Aorta (tissue), 5 donors: ENCODE measurements at regions not wholly inside any gene's neighbourhood (a gene's known extent, or its start where the extent isn't known, plus 50 kb on each side); places are given as distances from the start of the nearest gene placed in this dataset.

Source experiments
- ATAC-seq: fragments of 200-7000 bp; cut with Tn5 transposase; one replicate; pipeline ENCODE4 v1.9.1; 2022; ENCODE audit warnings: moderate library complexity; ENCODE audit not compliant: low FRiP score
- DNase-seq, 2 donors: peaks; one replicate each; pipeline ENCODE4 v3.0.0-alpha.2; 2020
- H3K27ac ChIP-seq, 2 donors: one replicate each; pipeline ENCODE4 v1.5.1; 2013; ENCODE audit warnings: low read length in 2 of 2, mild to moderate bottlenecking in 2 of 2, moderate library complexity in 2 of 2, control low read depth in 1 of 2, inconsistent platforms in 1 of 2, low read depth in 1 of 2
- H3K27me3 ChIP-seq, 2 donors: one replicate each; pipeline ENCODE4 v1.6.1; 2013; ENCODE audit warnings: control low read depth in 1 of 2, low read length in 1 of 2, mild to moderate bottlenecking in 1 of 2, moderate library complexity in 1 of 2; ENCODE audit not compliant: insufficient read depth in 2 of 2, control insufficient read depth in 1 of 2
- H3K36me3 ChIP-seq, 2 donors: one replicate each; pipeline ENCODE4 v1.6.1; 2013; ENCODE audit warnings: control low read depth in 1 of 2, low read length in 1 of 2, mild to moderate bottlenecking in 1 of 2; ENCODE audit not compliant: insufficient read depth in 2 of 2, control insufficient read depth in 1 of 2
- H3K4me1 ChIP-seq, 2 donors: one replicate each; pipeline ENCODE4 v1.6.1; 2013; ENCODE audit warnings: low read length in 2 of 2, control low read depth in 1 of 2, mild to moderate bottlenecking in 1 of 2, moderate library complexity in 1 of 2; ENCODE audit not compliant: insufficient read depth in 2 of 2, control insufficient read depth in 1 of 2
- H3K4me3 ChIP-seq, 2 donors: one replicate each; pipeline ENCODE4 v1.5.1; 2013; ENCODE audit warnings: low read length in 2 of 2, control low read depth in 1 of 2, mild to moderate bottlenecking in 1 of 2
- H3K9me3 ChIP-seq: one replicate; pipeline ENCODE4 v1.6.1; 2013; ENCODE audit warnings: mild to moderate bottlenecking, low read length; ENCODE audit not compliant: control insufficient read depth
- WGBS, 2 donors: extraction: QIAGEN DNeasy Blood & Tissue Kit; methylation state at CpG; one replicate each; pipeline ENCODE4 v1.1.7; 2013; 5-methylcytosine and 5-hydroxymethylcytosine counted together
- intact Hi-C, 2 donors: fragments of 100-400 bp; cut with DNase I; formaldehyde crosslinking; loops; one replicate each; pipeline versions ENCODE4 v1.14.2 to v1.15.0; 2022
- donor health status: healthy with polysubstance abuse.
- donor health status: Bipolar disorder and iron deficiency.
- donor health status: DM: no; HTN: no; CAD: no.
- donor health status: DM: no; HTN: no; CAD: no.
- donor health status: DM: yes; HTN: yes; CAD: no.

DNA sequence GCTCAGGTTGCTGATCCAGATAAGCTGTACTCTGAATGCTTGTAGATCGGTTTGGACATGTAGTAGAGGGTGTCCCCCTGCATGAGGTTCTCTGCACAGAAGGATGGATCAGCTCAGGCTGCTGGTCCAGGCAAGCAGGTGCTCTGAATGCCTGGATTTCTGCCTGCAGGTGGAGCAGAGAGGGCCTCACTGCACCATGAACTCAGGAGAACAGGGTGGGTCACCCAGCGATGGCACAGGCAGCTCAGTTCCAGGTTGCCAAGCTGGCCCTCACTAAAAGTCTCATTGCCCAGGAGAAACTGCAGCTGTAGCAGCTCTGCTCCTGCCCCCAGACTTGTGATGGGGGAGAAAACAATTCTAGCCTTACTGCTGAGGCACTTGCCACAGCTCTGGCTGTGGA lies 491.8 kb downstream of the XIRP2 start:
- ATAC-seq = no peak
- Histone ChIP-seq H3K36me3 (no peaks in the 10 kb centered on the region), H3K4me3 (no peak overlapping the region), H3K27ac (no peak overlapping the region), H3K9me3 (no peaks in the 10 kb centered on the region), H3K4me1 (no peaks in the 10 kb centered on the region), H3K27me3 (no peaks in the 10 kb centered on the region)
- intact Hi-C loops = no loop called here
- WGBS, 2 donors = 88 to 93% methylated on average over 2 of the region's 2 CpGs
- DNase-seq = peak in 1 of 2 donors; percentile 37

DNA sequence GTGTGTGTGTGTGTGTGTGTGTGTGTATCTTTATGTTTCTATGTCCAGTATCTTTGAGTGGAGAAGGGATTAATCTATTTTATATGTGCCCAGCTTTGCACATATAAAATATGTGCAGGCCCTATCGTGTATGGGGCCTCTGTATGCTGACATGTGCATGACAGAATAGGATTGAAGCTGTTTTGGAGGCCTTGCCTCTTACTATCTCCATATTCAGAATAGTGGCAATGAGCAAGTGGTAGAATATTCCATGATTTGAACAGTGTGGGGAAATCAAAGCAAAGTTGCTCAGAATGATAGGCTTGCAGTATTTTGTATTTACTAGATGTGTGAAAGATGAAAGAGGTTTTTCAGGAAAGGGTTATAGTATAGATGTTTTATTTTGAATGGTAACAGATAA lies 480.8 kb downstream of the XIRP2 start:
- ATAC-seq (no peak), DNase-seq (no peak)
- H3K4me3 ChIP-seq = no peak overlapping the region
- intact Hi-C loops = no loop called here
- no peaks in the 10 kb centered on the region for H3K4me1 ChIP-seq
- no peaks in the 10 kb centered on the region for H3K9me3 ChIP-seq
- H3K27me3 ChIP-seq = no peaks in the 10 kb centered on the region
- H3K36me3 ChIP-seq = no peaks in the 10 kb centered on the region
- 59 to 76% methylated on average over 1 of the region's 1 CpG for WGBS, 2 donors
- no peak overlapping the region for H3K27ac ChIP-seq

DNA sequence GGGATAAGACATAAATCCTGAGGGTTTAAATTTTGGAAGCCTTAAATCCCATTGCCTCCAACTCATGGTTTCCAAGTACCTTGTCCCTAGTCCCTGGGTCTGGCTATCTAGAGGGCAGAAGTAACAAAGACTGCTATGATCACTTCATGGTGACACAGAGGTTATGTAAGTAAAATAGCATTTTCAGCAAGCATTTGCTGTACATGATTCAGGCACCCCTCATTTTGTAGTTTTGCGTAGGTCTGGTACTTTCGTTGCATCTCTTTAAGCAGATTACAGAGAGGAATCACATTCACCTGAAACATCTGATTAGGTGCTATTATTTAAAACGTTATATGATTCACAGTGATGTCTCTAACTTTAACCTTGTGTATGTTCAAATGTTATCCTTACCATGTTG lies 480.1 kb downstream of the XIRP2 start:
- Histone ChIP-seq H3K9me3 (no peaks in the 10 kb centered on the region), H3K4me1 (no peaks in the 10 kb centered on the region), H3K27me3 (no peaks in the 10 kb centered on the region), H3K36me3 (no peaks in the 10 kb centered on the region), H3K4me3 (no peak overlapping the region), H3K27ac (no peak overlapping the region)
- intact Hi-C loops = no loop called here
- WGBS, 2 donors = 94 to 95% methylated on average over 3 of the region's 3 CpGs
- ATAC-seq (no peak), DNase-seq (no peak)

DNA sequence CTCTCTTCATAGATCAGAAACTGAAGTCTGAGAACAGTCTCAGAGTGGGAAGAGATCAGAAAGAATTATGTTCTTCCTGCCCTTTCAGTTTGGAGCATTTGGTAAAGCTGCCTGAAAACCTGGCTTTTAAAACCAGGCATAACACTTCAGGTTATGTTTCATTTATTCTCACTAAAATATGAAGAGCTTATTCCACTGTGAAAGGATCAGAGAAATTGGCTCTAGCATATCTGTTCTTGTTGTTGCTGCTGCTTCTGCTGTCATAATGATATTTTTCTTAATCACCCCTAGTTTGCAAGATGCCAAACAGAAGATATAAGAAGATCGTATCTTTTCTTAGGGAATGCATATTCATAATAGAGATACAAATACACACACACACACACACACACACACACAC lies 476.9 kb downstream of the XIRP2 start:
- intact Hi-C loops = no loop called here
- Histone ChIP-seq H3K27me3 (no peaks in the 10 kb centered on the region), H3K4me3 (no peak overlapping the region), H3K4me1 (no peaks in the 10 kb centered on the region), H3K9me3 (no peaks in the 10 kb centered on the region), H3K36me3 (no peaks in the 10 kb centered on the region), H3K27ac (no peak overlapping the region)
- no peak for DNase-seq
- ATAC-seq = no peak
- 56 to 74% methylated on average over 1 of the region's 1 CpG for WGBS, 2 donors

DNA sequence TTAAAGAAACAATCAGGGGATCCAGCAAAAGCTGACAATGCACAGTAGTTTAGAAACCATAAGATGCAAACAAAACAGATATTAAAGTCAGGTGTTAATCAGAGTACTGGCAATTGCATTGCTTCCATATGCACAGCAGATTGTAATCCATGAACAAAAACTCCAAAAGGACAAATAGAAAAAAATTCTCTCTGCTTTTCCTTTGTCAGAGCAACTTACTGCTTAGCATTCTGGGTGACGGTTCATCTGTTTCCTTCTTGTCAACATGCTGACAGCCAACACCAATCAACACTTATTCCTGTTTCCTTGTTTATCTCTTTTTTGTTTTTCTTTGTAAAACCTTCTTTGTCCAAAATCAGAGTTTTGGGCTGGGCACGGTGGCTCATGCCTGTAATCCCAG lies 473.1 kb downstream of the XIRP2 start:
- intact Hi-C loops = no loop called here
- no peak overlapping the region for H3K27ac ChIP-seq

DNA sequence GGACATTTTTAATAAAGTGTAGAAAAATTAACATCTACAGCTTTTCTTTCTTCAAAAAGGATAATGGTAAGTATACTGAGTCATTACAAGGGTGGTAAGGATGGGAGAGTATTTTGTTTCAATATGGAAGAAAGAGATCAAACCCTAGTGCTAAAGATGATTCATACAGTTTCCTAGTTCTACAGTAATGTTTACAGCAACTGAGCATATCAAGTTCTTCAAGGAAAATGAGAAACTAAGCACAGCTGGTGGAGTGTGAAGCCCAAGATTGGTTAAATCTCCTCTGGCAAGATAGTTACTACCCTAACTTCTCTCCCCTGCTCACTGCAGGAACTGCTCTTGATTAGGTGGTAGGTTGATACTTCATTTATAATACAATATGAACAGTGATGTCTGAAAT lies 467.5 kb downstream of the XIRP2 start:
- ATAC-seq (no peak), DNase-seq (no peak)
- Histone ChIP-seq H3K9me3 (no peaks in the 10 kb centered on the region), H3K27me3 (no peaks in the 10 kb centered on the region), H3K4me3 (no peak overlapping the region), H3K36me3 (no peaks in the 10 kb centered on the region), H3K27ac (no peak overlapping the region), H3K4me1 (no peaks in the 10 kb centered on the region)
- intact Hi-C loops = no loop called here

More for the DNA sequence above, 473.1 kb downstream of the XIRP2 start:
- H3K9me3 ChIP-seq = no peaks in the 10 kb centered on the region
- H3K4me3 ChIP-seq = no peak overlapping the region
- H3K27me3 ChIP-seq = no peaks in the 10 kb centered on the region
- WGBS, 2 donors = 42 to 54% methylated on average over 2 of the region's 2 CpGs
- ATAC-seq = no peak
- no peak for DNase-seq
- no peaks in the 10 kb centered on the region for H3K4me1 ChIP-seq
- no peaks in the 10 kb centered on the region for H3K36me3 ChIP-seq

DNA sequence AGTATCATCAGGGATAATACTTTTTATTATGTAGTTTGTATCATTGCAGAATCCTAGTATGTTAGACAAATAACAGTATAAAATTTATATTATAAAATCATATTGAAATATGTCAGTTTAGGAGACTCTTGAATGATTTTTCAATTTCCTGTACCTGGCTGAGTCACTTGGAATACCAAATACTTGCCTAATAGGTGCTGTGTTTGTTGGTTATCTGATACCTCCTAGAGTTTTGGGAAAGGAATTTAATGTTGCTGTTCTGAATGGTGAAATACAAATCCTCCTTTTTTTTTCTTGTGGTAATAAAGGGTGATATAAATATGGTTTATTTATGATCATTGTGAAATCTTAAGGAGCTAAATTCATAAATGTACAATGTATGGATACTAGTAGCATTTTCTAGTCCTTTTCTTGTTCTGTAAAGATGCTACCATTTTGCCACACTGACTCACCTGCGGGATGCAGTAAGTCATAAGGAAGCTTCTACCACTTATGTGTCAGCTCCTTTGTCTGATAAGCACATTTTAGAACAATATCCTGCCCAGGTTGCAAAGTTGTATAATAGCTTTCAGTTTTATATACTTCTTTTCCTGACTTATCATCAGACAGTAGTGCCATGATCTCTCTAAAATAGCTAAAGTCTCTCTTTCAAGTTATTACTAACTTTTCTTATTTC lies 465.5 kb downstream of the XIRP2 start:
- intact Hi-C loops = no loop called here
- H3K9me3 ChIP-seq = no peaks in the 10 kb centered on the region
- H3K36me3 ChIP-seq = no peaks in the 10 kb centered on the region
- 98 to 100% methylated on average over 1 of the region's 1 CpG for WGBS, 2 donors
- no peak overlapping the region for H3K4me3 ChIP-seq
- H3K4me1 ChIP-seq = no peaks in the 10 kb centered on the region
- DNase-seq (no peak), ATAC-seq (no peak)
- H3K27ac ChIP-seq = no peak overlapping the region
- no peaks in the 10 kb centered on the region for H3K27me3 ChIP-seq

DNA sequence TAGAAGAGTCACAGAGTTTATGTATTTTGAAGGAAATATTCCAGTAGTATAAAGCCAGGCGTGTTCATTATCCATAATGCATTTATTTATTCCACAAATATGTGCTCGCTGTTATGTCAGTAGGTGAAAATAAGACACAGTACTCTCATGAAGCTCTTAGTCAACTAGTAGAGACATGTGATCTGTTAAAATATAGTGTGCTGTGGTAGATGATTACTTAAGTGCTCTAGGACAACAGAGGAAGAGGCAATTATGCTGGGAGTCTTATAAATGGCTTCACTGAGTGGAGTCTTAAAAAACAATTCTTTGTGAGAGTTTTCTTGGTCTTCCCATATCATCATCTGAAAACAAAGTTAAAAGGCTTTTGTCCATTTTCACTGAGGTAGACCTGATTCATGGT lies 457.3 kb downstream of the XIRP2 start:
- DNase-seq (no peak), ATAC-seq (no peak)
- Histone ChIP-seq H3K27ac (no peak overlapping the region), H3K4me3 (no peak overlapping the region), H3K27me3 (no peaks in the 10 kb centered on the region), H3K36me3 (no peaks in the 10 kb centered on the region), H3K4me1 (no peaks in the 10 kb centered on the region), H3K9me3 (no peaks in the 10 kb centered on the region)
- 90 to 93% methylated on average over 2 of the region's 2 CpGs for WGBS, 2 donors
- intact Hi-C loops = no loop called here

DNA sequence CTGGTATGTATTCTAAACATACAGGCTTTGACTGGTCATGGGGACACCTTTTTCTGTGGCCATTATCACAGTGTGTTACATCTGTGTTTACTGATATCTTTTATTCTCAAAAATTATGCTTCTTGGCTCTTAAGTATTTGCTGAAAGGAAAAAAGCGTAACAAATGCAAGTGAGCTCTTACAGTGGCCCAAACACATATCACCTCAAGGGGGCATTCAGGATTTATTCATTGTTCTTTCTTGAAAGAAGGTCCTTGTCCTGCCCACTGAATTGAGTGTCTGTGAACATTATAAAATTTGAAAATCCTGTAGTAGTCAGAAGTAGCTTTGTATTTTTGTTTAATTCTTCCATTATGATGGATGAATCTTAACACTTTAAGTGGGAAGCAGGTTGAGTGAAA lies 454.5 kb downstream of the XIRP2 start:
- Histone ChIP-seq H3K36me3 (no peaks in the 10 kb centered on the region), H3K4me1 (no peaks in the 10 kb centered on the region), H3K9me3 (no peaks in the 10 kb centered on the region), H3K27ac (no peak overlapping the region), H3K4me3 (no peak overlapping the region), H3K27me3 (no peaks in the 10 kb centered on the region)
- intact Hi-C loops = no loop called here
- 46 to 51% methylated on average over 1 of the region's 1 CpG for WGBS, 2 donors
- DNase-seq = no peak
- no peak for ATAC-seq
